HL-60 (cell line): ENCODE measurements at regions not wholly inside any gene's neighbourhood (a gene's known extent, or its start where the extent isn't known, plus 50 kb on each side); places are given as distances from the start of the nearest gene placed in this dataset.

Source experiments
- DNase-seq, 2 experiments: peaks; one replicate each; pipeline ENCODE4 v3.0.0-alpha.2; 2010 to 2020; ENCODE audit warnings: low read depth in 1 of 2, low spot score in 1 of 2
- H3K27ac ChIP-seq: fragments of 250-450 bp; sonication (Bioruptor Pico); replicated peaks from 2 replicates; pipeline ENCODE4 v1.5.1; 2020; ENCODE audit warnings: mild to moderate bottlenecking, moderate library complexity
- H3K27me3 ChIP-seq: fragments of 250-450 bp; sonication (Bioruptor Pico); 2 replicates; pipeline ENCODE4 v1.5.1; 2021; ENCODE audit warnings: mild to moderate bottlenecking, moderate library complexity; ENCODE audit not compliant: insufficient read depth, poor library complexity, severe bottlenecking
- H3K4me3 ChIP-seq: replicated peaks from 2 replicates; pipeline ENCODE4 v1.5.1; 2011; ENCODE audit warnings: mild to moderate bottlenecking, control low read depth, low read length; ENCODE audit not compliant: insufficient read depth
- CTCF ChIP-seq: IDR thresholded peaks from one replicate; pipeline ENCODE4 v1.5.1; 2011; ENCODE audit warnings: low read length, control low read depth, inconsistent platforms; ENCODE audit not compliant: insufficient read depth
- GABPA ChIP-seq: IDR thresholded peaks from 2 replicates; pipeline ENCODE4 v1.6.1; 2012; ENCODE audit warnings: low read depth
- POLR2AphosphoS5 ChIP-seq: IDR thresholded peaks from 2 replicates; pipeline ENCODE4 v1.6.1; 2012; ENCODE audit warnings: low read depth
- REST ChIP-seq: IDR thresholded peaks from 2 replicates; pipeline ENCODE4 v1.6.1; 2012; ENCODE audit warnings: low read depth; ENCODE audit not compliant: insufficient replicate concordance
- SPI1 ChIP-seq: IDR thresholded peaks from 2 replicates; pipeline ENCODE4 v1.6.1; 2012; ENCODE audit warnings: low read depth, mild to moderate bottlenecking, borderline replicate concordance

GRCh38 chr9:38229104-38229500, 160.1 kb upstream of the SHB start:
- DNase-seq: no peak
- TF ChIP-seq GABPA (no peak), POLR2AphosphoS5 (no peak)
- Histone ChIP-seq H3K4me3 (no peak overlapping the region), H3K27me3 (no peaks in the 10 kb centered on the region), H3K27ac (no peak overlapping the region)

- Histone ChIP-seq H3K27me3 (no peaks in the 10 kb centered on the region), H3K27ac (no peak overlapping the region), H3K4me3 (no peak overlapping the region)
- no peak for DNase-seq
- TF ChIP-seq CTCF (no peak), GABPA (no peak), REST (no peak), POLR2AphosphoS5 (no peak), SPI1 (no peak)
Observed at GRCh38 chr9:38228331-38229103, 159.5 kb upstream of the SHB start.

GRCh38 chr9:38227656-38228055, 158.6 kb upstream of the SHB start:
- Histone ChIP-seq H3K4me3 (no peak overlapping the region), H3K27me3 (no peaks in the 10 kb centered on the region), H3K27ac (no peak overlapping the region)
- DNase-seq: peak in 1 of 2 experiments; percentile 38
- TF ChIP-seq REST: no peak
- TF ChIP-seq GABPA: no peak
- no peak for TF ChIP-seq SPI1
- TF ChIP-seq CTCF: no peak
- no peak for TF ChIP-seq POLR2AphosphoS5

- DNase-seq: peak; percentile 81 to 89
- no peak overlapping the region for H3K27ac ChIP-seq
- no peaks in the 10 kb centered on the region for H3K27me3 ChIP-seq
- no peak overlapping the region for H3K4me3 ChIP-seq
- TF ChIP-seq POLR2AphosphoS5: peak; percentile 86
- no peak for TF ChIP-seq CTCF
- TF ChIP-seq REST: no peak
- no peak for TF ChIP-seq GABPA
- TF ChIP-seq SPI1: peak; percentile 27; the same call in 1 of the 2 replicates
Observed at GRCh38 chr9:38227061-38227540, 158.1 kb upstream of the SHB start.
